Fibroblast of gingiva (primary cell): ENCODE measurements at regions not wholly inside any gene's neighbourhood (a gene's known extent, or its start where the extent isn't known, plus 50 kb on each side); places are given as distances from the start of the nearest gene placed in this dataset.

Experiments
- DNase-seq: peaks from one replicate; pipeline ENCODE4 v3.0.0-alpha.2; 2011; ENCODE audit warnings: low read depth

DNA sequence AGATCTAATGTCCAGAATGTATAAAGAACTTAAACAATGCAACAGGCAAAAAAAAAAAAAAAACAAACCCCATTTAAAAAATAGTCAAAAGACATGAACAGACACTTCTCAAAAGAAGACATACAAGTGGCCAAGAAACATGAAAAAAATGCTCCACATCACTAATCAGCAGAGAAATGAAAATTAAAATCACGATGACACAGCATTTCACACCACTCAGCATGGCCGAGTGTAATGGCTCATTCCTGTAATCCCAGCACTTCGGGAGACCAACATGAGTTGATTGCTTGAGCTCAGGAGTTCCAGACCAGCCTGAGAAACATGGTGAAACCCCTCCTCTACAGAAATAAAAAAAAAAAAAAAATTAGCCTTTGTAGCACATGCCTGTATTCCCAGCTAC lies 701.4 kb upstream of the NRSN1 start:
- no peak for DNase-seq

DNA sequence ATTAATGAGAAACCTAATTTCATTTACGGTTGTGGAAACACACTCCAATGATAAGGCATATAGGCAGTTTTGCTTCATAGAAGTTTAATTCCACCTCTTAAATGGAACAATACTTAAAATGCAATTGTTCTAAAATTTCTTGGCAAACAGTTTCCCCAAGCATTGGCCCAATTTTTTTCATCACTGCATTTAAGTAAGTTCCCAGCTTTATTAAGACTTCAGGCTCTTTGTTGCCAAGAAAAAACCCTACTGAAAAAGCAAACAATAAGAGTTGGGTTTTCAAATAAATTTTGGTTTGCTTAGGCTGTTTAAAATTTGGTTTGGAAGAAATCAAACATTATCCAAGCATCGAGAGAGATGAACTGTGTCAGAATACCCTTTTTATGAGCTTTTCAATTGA lies 690.9 kb upstream of the NRSN1 start:
- no peak for DNase-seq

DNA sequence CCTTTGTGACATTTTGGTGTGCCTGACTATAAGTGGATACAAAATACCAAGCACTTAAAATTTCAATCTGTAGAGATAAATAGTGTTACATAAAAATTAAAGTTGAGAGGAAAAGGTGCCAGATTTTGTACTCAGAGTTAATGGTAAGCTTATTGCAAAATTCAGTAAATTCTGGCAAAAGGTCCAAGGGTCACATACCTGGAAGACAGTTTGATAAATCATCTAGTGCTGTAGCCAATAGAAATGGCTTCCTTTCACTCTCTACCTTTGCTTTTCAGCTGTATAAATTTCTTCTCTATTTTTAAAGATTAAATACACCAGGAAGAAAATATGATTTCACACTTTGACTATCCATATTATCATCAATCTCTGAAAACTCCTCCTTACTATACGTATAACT lies 690.2 kb upstream of the NRSN1 start:
- no peak for DNase-seq

DNA sequence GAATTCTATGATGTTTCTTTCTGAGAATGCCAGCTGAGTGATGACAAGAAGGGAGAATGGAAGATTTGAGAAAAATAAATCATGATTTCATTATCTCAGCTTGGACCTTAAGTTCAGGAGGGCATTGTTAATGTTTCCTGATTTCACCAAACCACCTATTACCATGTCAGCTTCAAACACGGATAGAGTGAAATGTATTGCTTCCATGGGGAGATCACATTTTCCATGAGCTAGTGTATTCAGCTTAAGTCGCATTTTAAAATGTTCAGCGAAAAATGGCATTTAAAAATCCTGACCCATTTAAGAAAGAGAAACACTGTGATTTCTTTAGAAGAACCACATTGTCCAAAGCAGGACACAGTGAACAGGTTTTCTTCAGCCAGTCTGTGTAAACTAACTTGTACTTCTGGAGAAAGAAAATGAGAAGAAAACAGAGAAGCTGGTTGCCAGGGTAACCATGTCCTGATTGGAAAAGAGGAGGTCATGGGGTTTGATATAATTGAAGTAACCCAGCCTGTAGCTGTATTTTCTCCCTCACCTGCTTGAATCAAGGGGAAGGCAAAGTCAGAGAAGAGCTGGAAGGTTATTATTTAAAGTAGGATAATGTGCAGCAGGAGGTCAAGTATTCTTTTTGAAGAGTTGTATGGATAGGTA lies 684.1 kb upstream of the NRSN1 start:
- DNase-seq: no peak

DNA sequence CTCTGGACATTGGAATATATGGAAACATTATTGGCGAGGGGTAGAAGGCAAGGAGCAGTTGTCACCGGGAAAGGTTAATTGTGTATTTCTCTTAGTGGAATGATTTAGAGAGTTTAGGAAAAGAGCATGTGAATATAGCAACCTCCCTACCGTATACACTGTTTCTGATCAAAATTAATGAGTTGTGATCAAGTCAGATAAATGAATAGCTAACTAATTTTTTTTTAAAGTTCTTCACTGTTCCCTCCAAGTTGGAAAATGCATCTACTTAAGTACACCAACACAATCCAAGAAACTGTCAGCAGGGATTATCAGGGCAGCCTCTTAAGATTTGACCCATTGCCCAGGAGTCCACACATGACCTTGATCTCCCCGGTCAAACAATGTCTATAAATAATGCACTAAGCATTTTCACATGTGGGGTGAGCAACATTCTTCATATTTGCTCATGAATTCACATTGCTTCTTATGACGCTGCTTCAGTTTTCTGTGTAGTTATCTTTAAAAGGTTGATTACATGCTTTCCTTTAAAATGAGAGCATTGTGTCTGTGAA lies 680.8 kb upstream of the NRSN1 start:
- DNase-seq: peak; percentile 54

DNA sequence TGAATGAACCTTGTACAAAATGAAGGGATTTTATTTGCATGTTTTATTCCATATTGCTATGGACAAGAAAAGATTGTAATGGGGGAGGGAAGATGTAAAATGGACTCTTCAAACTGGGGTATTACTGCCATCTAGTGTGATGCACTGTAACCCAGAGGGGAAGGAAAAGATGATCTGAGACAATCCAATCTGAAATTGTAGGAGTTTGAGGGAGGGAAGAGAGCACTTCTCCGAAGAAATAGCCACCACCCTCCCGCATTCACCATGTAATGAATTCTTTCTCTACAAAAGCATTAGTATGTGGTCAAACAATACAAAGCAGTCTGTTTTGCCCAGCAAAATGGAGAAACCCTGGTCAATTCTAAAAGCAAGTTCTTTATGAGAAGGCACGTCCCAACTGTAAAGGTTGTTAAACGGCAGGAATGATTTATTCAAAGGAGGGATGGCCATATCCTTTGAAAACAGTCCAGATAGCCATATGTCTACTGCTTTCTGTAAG lies 679.5 kb upstream of the NRSN1 start:
- peak; percentile 59 for DNase-seq

DNA sequence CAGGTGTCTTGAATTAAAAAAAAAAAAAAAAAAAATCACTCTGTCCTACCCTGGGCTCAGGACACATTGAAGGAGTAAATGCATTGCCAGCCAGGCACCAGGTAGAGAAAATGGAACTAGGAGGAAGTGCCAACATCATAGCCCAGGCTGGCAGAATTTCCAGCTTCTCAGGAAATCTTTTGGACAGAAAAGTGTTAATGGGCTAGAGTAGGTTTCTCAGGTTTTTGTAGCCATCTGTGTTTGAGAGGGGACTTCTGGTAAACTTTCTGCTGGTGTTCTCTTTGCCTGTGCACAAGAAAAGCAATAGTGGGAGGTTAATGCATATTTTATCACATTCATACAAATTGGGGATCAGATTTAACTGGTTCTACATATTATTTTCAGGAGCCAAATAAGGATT lies 678.3 kb upstream of the NRSN1 start:
- no peak for DNase-seq

DNA sequence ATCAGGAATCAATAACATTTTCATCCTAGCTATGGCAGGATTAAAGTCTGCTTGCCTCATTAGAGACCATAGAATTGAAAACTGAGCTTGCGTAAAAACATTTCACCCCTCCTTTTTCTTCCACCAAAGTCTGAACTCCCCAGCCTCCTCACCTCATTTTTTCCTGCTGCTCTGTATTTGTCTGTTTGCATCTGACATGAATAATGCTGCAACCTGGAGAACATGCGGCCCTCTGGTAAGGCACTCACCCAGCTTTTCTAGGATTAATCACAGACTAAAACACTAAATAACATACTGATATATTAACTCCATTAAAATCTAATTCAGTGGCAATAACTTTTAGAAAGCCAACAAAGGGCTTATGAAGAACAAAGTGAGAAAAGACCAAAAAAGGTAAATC lies 677.7 kb upstream of the NRSN1 start:
- DNase-seq: no peak

DNA sequence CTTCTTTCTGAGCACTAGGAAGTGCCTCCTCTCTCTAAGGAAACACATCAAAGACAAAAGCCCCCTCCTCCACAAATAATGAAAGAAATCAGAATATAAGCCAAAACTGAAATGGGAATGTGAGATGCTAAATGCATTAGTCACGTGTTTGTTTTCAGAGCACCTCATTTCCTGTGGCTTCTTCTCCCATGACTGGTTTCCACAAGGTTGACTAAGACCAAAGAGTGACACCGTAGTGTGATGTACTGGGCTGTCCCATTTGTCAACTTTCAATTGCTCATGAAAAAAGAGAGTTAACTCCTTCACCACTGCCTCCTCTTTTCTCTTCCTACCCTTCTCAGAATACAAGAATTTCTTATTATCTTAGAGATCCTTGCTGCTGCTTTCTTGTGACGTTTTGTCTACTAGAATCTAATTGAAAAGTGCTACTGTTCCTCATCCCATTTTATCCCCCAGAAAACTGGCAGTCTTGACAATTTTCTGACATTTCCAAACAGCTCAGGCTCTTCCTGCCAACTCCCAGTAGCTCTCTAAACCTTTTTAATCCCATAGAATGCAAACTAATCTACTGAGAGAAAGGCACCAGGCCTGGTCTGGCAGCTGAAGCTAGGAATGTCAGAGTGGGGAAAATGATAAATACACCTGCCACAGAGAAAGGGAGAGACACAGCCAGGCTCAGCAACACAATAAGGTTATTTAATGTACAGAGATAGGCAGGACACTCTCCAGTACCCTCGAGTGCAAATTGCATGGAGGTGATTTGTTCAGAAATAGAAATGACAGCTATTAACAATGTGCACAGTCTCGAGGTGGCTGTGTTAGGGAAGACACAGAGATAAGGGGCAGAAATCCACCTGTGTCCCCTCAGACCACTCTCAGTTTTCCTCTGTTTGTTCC lies 671.7 kb upstream of the NRSN1 start:
- DNase-seq: no peak

DNA sequence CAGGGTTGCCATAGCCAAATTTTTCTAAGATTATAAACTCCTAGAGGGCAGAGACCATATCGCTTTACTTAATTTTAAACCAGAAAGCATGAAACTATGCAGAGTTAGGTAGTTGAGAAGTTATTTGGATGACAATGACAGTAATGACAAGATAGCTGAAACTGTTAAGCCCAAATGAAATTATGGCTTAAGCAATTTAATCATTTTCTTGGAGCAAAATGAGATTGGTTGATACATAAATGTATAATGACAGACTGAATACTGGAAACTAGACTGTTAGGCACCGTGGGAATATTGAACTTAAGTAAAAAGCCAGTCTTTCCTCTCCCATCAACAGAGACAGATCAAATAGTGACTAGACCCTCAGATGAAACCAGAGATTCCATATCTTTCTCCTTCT lies 670.3 kb upstream of the NRSN1 start:
- DNase-seq: no peak

DNA sequence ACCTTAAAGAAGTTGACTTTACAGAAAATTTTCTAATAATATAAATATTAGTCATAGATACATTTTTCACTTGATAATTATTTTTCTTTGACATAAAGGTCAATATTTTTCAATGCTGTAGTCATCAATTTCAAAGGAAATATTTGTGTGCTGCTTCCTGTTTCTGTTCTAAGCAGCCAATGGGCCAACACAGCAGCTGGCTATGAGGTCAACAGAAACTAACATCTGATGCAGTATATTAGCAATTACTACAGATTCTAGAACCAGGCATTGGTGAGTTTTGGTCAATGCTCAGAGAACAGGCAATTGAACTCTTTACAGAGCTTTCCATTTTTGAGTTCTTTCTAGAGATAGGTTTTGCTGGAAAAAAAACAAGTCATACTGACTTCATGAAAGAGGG lies 669.6 kb upstream of the NRSN1 start:
- no peak for DNase-seq

DNA sequence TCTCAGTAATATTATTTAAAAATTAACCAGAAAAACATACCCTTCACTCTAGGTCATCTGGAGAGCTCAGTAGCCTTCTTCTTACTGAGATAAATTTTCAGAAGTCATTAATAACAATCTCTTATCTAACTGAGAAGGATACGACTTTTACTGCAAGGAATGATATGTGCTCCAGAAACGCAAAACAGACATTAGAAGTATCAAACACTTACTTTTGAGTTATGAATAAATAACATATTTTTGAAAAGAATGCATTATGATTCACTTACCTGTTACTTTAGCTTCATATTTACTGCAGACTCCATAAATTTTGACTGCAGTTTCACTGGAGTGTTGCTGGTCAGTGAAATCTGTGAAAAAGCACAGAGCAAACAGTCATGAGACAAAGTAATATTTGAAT lies 668.7 kb upstream of the NRSN1 start:
- no peak for DNase-seq

DNA sequence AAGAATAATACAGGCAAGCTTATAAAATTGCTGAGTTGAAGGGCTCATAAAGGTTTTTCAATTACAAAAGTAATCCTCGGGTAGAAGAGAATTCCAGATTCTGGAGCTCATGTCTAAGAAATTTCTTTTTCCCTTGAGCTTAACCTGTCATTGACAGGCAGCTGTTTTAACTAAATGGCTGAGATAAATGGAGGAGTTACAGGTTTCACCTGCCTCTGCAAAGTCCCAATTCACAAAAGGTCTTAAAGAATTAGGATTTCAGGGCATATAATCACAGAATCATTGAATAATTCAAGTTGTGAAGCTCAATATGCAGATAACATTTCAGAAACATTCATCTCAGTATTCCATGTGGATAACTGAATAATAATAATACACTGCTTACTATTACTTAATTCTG lies 660.1 kb upstream of the NRSN1 start:
- DNase-seq: no peak

DNA sequence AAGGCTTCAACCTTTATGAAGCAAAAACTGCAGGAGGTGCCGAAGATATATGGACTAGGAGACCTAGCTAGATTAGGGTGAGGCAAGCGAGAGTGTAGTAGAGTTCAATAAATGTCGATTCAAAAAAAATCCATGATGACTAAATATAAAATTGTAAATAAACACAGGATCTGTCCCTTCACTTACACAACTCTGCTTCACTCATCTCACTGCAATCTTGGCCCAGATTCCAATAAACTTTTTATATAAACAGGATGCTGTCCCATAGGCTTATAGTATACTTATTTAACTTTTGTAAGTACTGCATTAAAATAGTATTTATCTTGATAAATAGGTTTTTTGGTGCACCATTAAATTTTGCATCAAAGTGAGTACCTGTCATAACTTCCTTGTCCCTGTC lies 648.4 kb upstream of the NRSN1 start:
- DNase-seq: peak; percentile 41

DNA sequence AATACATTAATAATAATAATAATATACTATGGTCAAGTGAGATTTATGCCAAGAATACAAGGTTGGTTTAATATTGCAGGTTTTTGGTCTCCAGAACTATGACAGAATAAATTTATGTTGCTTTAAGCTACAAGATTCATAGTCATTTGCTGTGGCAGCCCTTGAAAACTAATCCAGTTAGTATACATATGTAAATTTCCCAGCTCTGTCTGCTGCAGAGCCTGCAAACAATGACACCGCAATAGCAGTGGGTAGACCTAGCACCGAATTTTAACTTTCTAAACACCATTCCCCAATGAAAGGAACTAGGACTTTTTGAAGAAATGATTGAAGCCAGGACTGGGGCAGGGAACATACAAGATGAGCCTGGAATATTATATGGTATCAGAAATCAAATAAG lies 647.7 kb upstream of the NRSN1 start:
- DNase-seq: no peak

DNA sequence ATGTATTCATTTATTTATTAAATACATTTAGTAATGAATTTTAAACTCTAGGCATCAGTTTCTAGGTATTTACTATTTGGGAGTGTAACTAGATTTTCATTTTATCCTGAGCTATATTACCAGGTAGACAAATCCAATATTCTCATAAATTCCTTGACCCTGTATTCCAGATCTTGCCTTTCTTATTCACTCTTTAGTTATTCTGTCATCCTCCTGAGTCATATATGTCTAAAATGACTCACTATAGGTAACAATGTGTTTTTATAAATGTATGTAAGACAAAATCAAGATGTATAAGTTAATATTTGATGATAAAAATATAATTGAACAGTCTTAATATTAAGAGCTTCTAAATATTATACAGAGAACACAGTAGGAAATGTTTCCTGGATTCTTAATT lies 642.1 kb upstream of the NRSN1 start:
- DNase-seq: no peak

DNA sequence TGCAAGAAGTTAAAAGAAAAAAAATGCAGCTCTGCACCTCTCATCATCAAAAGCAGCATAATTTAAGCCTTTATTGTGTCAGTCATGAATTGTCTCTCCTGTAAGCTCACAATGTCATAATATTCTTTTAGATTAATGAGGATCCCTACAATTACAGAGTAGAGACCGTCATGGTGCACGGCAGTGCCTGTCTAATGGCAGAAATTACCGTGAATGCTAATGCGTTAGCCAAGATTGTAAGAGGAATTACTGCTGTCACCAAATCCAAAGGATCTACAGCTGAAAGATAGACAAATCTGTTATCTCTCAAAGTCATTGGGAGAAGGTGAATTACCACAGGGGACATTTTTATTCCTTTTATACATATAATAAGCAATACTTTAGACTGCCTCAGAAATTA lies 631.6 kb upstream of the NRSN1 start:
- DNase-seq: no peak

DNA sequence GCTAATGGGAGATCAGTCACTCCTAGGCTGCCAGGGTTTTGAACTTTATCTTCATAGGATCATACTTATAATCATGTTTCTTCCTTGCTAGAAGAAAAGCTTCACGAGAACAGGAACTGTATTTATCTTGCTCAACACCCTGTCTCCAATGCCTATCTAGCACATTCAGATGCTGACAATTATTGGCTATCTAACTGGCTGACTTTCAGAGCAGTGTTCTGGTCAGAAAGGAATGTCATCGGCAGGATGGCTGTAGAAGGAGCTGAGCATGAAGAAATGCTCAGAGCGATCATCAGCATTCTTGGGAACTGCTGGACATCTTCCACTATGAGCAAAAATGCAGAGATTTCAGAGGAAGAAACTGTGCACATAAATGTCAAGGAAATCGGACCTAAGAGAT lies 628.0 kb upstream of the NRSN1 start:
- DNase-seq: peak; percentile 68

DNA sequence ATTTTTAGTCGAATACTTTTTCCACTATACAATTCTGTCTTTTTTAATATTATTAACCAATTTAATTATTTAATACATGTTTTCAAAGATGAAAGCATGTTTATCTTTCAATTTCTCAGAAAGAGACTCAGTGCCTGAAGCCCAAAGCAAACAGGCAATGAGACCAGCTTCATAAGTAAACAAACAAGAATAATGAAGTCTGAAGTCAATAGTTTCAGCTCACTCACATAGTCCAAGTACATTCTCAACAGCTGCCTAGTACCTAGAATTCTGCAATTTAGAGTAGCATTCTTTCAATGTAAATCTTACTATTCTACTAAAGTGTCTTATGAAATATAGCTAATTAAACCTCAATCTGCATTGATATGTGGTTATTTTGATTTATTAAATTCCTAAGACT lies 626.5 kb upstream of the NRSN1 start:
- no peak for DNase-seq

DNA sequence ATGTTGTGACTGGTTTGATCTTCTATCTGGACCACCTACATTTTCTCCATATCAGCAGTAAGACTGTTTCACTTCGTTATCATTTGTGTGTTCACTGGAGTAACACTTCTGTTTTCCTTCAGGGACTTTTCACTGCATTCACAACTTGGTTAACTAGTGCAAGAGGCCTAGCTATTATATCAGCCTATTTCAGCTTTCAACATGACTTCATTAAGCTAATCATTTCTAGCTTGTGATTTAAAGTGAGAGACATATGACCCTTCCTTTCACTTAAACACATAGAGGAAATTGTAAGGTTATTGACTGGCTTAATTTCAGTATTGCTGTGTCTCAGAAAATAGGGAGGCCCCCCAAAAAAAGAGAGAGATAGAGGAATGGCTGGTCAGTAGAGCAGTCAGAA lies 622.8 kb upstream of the NRSN1 start:
- DNase-seq: no peak

DNA sequence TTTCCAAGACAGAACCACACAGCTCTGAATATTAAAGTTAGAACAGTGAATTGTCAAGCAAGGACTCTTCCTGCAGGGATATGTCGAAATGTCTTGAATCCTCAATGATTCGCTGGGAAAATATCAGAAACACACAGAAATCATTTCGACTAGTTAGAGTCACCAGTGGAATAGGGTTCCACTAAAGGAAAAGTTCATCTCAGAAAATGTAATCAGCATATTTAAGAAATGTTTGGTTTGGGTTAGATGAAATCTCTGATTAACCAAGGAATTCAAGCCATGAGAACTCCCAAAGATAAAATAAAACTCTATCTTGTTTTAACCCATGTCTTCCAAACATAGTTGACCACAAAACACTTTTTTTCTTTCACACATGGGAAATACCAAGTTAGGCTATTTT lies 621.0 kb upstream of the NRSN1 start:
- DNase-seq: peak; percentile 50

DNA sequence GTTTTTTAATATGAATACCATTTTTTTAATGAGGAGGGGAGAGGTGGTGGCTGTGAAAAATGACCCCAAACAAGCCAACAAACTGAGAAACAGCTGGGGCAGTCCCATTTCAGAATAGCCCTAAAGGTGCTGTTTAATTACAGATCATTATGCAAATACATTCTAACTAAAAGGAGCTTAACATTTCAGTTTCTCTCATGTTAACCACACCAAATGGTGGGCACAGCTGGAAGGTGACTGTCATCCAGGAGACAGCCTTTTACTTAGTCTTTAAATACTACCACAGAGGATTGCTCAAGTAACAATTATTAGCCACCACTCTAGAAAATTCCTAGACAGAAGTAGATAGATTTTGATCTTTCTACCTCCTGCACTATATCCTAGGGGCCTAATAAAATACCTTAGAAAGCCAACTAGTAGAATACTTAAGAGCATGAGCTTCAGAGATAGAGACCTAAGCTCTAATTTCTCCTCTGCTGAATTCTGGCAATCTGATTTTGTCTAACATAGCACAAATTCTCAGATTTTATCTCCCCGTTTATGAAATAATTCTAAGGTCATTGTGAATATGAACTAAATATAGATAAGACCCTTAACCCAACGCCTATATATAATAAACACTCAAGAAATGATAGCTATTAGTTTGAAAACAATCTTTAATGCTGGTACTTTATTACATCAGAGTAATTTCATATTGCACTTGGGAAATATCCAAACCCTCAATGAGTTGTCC lies 615.1 kb upstream of the NRSN1 start:
- DNase-seq: no peak

DNA sequence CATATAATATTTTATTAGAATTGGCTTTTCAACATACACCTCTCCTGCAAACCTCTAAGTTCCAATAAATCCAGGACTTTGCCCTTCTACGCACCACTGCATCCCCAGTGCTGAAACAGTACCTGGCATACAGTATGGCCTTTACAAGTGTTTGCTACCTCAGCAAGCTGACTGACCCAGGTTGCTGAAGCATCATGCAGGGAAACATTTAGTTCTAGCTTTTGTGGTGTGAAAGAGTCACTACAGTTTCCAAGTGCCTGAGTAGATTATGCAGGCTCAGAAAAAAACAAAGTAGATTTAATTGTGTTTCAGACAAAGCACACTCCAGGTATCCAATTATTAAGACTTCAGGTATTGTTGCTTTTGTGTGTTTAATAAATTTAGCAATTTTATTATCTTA lies 614.2 kb upstream of the NRSN1 start:
- DNase-seq: no peak
